Activated CD8-positive, alpha-beta memory T cell treated with anti-CD3 and anti-CD28 coated beads, Interleukin-2, amount 50 U/mL, for 24 hours (primary cell): ENCODE measurements at regions not wholly inside any gene's neighbourhood (a gene's known extent, or its start where the extent isn't known, plus 50 kb on each side); places are given as distances from the start of the nearest gene placed in this dataset.

Experiments
- DNase-seq: peaks from one replicate; pipeline ENCODE4 v3.0.0-alpha.2; 2020; ENCODE audit errors: extremely low read depth

- no peak for DNase-seq
Observed at GRCh38 chr15:69626095-69627066, 173.8 kb downstream of the RPLP1 start.

DNA sequence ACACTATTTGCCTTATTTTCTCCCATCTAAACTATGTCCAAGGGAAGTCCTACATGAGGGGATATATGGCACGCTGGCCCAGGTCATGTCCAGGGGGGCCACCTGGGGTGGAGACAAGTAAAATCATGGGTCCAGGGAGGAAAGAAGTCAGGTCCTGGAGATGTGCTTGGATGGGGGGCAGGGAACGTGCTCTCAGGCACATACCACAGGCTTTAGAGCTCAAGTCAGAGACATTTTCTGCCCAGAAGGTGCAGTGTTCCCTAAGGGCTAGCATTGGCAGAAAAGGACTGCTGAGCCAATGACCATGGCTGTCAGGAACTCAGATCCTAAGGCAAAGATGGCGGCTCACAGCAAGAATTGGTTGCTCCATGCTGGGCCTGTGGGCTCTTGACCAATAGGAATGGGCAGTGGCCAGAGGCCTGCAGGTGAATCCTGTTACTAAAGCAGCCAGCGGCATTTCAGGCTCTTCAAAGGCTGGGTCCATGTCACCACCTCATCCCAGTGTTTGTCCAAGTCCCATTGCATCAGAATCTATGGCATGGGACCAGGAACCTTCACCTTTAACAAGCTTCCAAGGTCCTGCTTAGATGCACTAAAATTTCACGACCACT, 175.0 kb downstream of the RPLP1 start:
- DNase-seq = no peak

- DNase-seq = no peak
Observed at GRCh38 chr15:69628256-69629093, 175.9 kb downstream of the RPLP1 start.

GRCh38 chr15:69629631-69630161, 177.1 kb downstream of the RPLP1 start:
- DNase-seq = no peak

DNA sequence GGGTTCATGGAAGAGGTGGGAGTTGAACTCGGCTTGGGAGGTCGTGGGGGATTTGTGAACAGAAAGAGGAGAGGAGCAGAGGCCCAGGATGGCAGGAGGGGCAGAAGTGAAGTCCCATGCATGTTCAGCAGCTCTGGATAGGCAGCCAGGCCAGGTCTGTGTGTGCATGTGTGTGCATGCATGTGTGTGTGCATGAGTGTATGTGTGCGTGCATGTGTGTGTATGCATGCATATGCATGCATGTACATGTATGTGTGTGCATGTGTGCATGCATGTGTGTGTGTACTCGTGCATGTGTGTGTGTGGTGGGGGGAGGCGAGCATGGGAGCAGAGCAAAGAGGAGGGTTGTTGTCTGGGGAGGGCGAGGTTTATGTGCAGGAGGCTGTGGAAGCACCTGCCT, 178.4 kb downstream of the RPLP1 start:
- no peak for DNase-seq

GRCh38 chr15:69631978-69632377, 179.4 kb downstream of the RPLP1 start:
- DNase-seq = no peak

- no peak for DNase-seq
Observed at GRCh38 chr15:69634860-69635259, 182.2 kb downstream of the RPLP1 start.

- no peak for DNase-seq
Observed at GRCh38 chr15:69636169-69636915, 183.7 kb downstream of the RPLP1 start.

GRCh38 chr15:69637818-69638217, 185.2 kb downstream of the RPLP1 start:
- no peak for DNase-seq

DNA sequence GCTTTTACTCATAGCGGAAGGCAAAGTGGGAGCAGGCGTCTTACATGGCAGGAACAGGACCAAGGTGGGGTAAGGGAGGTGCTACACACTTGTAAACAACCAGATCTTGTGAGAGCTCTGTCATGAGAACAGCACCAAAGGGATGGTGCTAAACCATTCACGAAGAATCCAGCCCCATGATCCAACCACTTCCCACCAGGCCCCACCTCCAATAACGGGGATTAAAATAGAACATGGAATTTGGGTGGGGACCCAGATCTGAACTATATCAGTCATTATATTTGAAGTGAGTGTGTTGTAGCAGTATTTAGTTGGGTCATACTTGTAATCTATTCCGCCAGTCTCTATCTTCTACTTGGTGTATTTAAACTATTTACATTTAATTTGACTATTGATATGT, 190.9 kb downstream of the RPLP1 start:
- DNase-seq = no peak

GRCh38 chr15:69643971-69644370, 191.4 kb downstream of the RPLP1 start:
- no peak for DNase-seq

GRCh38 chr15:69644876-69645275, 192.3 kb downstream of the RPLP1 start:
- no peak for DNase-seq

- DNase-seq = no peak
Observed at GRCh38 chr15:69647142-69647513, 194.5 kb downstream of the RPLP1 start.

GRCh38 chr15:69648212-69648611, 195.6 kb downstream of the RPLP1 start:
- DNase-seq = no peak

DNA sequence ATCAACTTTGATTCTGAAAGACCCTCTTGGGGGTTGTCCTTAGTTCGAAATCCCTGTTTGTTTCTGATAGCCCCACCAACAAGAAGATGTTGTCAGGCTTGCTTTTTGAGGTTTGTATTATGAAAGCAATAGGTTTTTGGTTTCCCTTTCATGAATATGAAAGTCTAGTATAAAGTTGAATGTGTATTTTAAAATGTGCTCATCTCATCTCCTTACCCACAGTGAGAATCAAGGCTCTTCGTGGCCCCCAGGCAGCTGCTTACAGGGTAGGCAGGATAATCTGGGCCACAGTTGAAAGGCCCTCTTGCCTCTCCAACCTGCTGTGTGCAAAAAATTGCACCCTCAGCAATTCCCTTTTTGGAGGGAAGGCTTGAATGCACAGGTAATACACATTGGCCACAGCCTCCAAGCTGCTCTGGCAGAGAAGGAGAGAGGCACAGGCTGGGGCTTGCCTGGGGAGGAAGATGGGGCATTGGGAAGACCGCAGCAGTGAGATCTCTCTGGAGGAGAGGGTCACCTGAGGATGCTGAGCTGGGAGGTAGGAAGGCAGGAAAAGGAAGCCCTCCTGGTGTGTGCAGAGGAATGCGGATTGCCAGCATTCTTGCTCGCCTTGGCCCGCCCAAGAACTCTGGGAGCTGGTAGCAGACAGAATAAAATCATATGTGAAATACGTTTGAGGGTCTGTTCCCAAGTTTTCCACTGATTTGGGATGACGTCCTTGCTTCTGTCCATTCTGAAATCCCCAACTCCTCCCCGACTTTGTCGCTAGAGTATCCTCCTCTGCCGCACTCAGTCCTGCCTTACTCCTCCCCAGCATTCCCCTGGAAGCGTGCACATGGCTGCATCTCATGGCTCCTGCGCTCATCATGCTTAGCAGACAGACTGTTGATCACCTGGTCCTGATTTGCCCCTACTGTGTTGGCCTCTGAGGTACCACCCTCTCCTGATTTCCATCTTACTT, 196.4 kb downstream of the RPLP1 start:
- no peak for DNase-seq

GRCh38 chr15:69652293-69652692, 199.7 kb downstream of the RPLP1 start:
- no peak for DNase-seq

DNA sequence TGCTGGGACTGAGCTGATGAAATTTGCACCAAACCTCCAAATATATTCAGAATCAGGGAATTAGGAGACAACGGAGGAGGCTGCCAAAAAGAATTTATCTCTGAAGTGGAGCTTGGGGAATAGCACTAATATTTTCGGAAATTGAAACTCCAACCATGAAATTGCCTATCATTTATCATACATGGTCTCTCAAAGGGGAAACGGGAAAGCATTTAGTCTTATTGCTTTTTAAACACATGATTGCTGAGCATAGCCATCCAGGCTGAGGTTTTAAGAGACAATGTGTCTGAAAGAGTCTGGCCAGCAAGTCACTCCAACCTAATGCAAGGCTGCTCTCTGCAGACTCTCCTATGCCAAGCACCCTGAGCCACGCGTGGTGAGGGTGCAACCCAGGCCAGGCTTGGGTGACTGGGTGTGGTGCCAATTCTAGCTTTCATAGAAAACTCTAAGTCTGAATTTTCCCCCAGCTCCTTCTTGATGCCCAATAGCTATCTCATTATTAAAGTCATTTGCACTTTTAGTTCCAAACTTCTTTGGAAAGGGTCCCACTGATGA, 200.2 kb downstream of the RPLP1 start:
- no peak for DNase-seq

GRCh38 chr15:69653306-69653705, 200.7 kb downstream of the RPLP1 start:
- no peak for DNase-seq

DNA sequence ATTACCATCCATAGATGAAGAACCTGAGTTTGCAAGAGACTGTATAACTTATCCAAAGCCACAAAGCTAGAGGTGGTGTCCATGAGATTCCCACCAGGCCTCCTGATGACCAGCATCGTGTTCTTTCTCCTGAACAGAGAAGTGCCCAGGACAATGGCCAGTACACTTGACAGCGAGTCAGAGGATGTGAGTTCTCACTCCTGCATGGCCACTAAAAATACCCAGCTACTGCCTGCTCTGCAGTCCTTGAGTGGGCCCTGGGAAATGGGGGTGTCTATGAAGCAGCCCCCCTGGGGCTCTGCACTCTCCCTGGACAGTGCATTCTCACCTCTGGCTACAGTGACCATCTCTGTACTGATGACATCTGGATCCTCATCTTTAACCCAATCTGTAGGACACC, 201.2 kb downstream of the RPLP1 start:
- no peak for DNase-seq
